HG03565 (cell line): ENCODE measurements at regions not wholly inside any gene's neighbourhood (a gene's known extent, or its start where the extent isn't known, plus 50 kb on each side); places are given as distances from the start of the nearest gene placed in this dataset.

Source experiments
- ATAC-seq: cut with Tn5 transposase; IDR thresholded peaks from one replicate; pipeline ENCODE4 v1.9.1; 2021; ENCODE audit warnings: mild to moderate bottlenecking, moderate library complexity; ENCODE audit not compliant: unreplicated experiment

- no peak for ATAC-seq
Observed at GRCh38 chr6:139828751-139829519, 454.5 kb upstream of the CITED2 start.

DNA sequence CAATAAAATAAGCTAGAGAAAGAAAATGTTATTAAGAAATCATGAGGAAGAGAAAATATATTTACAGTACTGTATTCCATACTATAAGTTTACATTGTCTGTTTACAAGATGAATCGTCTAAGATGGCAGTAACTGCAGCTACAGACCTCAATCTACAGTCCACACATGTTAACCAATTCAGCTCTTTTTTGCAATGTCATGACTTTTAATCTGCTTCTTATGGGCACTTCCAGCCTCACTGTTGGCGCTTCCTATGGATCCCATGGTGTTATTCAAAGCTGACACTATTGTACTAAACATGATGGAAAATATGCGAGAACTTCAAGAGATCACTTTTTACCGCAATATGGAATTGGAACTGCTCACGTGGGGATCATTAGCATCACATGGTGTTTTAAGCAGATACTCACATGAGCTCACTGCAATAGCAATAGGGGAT, 451.5 kb upstream of the CITED2 start:
- no peak for ATAC-seq

- ATAC-seq: no peak
Observed at GRCh38 chr6:139824864-139825263, 450.4 kb upstream of the CITED2 start.

- no peak for ATAC-seq
Observed at GRCh38 chr6:139823808-139824126, 449.3 kb upstream of the CITED2 start.

- no peak for ATAC-seq
Observed at GRCh38 chr6:139823099-139823807, 448.8 kb upstream of the CITED2 start.

DNA sequence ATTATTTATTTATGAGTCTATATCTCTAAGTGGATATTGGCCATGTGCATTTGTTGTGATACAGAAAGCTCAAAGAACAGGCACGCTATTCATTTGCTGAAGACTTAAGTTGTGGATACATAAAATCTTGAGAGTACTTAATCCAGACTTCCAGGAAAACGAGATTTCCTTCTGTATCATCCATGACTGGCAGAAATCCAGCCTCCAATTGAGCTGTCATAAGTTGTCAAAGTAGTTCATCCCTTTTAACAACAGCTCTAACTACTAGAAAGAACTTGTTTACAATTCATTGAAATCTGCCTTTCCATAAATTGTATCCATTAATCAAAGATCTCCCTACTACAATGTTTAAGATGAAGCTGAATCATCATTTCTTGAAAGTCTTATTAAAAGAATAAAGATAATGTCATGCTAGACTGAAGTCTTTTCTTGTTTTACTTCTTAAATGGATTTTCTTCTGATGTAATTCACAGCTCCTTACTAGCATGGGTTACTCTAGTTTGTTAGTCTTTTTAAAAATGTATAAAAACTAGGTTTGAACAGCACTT, 447.3 kb upstream of the CITED2 start:
- ATAC-seq: no peak

GRCh38 chr6:139820210-139820609, 445.8 kb upstream of the CITED2 start:
- ATAC-seq: no peak

DNA sequence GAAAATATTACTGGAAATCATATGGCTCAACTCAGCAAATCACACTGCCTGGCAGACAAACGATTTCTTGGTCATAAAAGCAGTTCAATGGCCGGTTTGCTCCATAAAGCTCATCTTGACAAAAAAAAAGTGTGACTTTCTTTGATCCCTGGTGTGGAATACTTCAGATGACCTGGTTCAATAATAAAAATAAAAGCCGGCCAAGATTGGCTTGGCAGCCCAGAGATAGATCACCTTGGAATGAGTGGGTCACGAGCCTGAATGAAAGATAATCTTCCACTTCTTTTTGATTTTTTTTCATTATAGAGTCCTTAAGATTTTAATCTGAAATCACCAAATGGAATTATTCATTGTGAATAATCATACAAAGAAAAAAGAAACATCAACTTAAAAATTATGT, 445.3 kb upstream of the CITED2 start:
- ATAC-seq: no peak

- no peak for ATAC-seq
Observed at GRCh38 chr6:139812939-139813338, 438.5 kb upstream of the CITED2 start.

- no peak for ATAC-seq
Observed at GRCh38 chr6:139801571-139802321, 427.3 kb upstream of the CITED2 start.

DNA sequence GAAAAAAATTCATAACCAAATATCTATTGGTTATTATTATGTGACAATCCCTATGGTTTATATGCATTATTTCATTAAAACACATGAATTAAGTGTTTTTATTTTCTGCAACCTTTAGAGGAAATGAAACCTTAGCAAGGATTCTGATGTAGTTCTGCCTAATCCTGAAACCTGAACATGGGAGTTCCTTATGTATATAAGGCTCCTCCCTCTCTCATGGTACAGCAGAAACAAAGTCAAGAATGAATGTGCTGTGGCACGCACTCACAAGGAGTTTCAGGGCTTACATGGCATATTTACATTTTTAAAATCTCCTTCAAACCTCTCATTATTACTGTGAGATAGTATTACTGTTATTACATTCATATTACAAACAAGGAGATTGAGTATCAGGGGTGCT, 426.4 kb upstream of the CITED2 start:
- ATAC-seq: peak; percentile 76

GRCh38 chr6:139790527-139790926, 416.1 kb upstream of the CITED2 start:
- no peak for ATAC-seq

DNA sequence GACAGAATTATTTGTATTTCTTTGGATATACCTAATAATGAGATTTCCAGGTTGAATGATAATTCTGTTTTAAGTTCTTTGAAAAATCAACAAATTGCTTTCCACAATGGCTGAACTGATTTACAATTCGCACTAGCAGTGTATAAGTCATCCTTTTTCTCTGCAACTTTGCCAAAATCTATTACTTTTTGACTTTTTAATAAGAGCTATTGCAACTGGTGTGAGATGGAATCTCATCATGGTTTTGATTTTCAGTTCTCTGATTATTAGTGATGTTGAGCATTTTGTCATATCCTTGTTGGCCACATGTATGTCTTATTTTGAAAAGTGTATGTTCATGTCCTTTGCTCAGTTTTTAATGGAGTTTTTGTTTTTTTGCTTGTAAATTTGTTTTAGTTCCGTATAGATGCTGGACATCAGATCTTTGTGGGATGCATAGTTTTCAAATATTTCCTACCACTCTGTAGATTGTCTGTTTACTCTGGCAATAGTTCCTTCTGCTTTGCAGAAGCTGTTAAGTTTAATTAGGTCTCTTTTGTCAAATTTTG, 409.8 kb upstream of the CITED2 start:
- ATAC-seq: no peak

GRCh38 chr6:139779988-139780774, 405.7 kb upstream of the CITED2 start:
- ATAC-seq: no peak

DNA sequence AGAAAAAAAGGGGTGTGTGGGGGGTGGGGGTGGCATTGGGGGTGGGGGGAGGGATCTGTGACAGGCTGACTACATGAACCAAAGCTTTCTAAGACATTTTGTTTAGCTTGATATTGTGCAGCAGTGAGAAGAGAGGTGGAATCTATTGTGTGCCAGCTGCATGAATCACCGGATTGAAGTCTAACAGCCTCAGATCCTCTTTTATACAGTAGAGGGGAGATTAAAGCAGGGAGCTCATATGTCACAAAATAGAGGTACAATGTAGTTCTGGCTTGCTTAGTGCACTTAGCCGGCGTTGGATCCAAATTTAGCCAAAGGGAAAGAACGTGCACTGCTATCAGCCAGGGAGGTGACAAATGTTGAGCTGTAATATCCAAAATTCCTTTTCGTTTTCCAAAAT, 404.2 kb upstream of the CITED2 start:
- ATAC-seq: no peak

DNA sequence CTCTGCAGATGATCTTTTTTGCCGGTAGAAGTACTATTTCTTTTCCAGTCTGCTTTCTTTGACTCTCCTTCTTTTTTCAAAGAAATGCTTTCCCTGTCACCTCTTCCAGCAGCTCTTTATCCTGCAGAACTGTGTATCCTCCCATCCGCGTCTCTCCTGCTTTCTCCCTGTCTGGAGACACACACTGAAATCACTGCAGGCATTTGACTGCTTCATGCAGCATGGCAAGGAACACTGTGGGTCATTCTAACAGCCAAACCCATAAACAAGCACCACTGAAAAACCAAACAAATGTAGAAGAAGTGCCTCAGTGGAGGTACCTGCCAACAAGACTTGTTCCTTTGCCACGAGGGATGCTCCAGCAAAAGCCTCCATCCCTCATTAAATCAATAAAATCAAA, 403.7 kb upstream of the CITED2 start:
- no peak for ATAC-seq

DNA sequence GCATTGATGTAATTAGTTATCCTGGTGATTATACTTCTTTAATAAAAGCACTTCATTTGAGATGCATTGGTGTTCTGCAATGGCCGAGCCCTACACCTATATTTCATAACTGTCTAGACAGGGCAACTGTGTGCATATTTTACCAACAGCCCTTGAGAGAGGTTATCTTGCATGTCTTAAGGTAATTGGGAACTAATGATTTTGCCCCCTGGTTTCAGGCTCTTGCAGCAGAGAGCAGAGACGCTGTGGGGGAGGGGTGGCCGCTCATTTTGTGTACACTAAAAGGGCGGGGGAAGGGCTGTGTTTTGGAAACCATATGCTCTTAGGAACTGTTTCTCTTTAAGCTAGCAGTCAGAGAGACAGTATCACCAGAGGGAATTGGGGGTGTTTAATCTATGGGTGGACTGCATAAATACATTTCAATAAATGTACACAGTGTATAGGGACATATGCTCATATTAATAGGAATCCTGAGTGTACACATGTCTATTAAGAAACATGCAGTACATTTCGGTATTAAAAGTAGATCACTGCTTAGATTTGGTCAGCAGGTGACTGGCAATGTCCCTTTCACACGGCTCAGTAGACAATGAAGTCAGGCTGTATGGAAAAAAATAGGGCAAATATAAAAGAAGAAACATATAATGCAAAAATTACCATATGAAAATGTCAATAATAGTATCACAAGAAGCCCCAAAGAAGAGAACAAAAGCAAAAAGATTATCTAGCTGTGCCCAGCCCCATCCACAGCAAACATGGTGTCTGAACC, 402.9 kb upstream of the CITED2 start:
- no peak for ATAC-seq

- no peak for ATAC-seq
Observed at GRCh38 chr6:139776041-139776440, 401.6 kb upstream of the CITED2 start.

DNA sequence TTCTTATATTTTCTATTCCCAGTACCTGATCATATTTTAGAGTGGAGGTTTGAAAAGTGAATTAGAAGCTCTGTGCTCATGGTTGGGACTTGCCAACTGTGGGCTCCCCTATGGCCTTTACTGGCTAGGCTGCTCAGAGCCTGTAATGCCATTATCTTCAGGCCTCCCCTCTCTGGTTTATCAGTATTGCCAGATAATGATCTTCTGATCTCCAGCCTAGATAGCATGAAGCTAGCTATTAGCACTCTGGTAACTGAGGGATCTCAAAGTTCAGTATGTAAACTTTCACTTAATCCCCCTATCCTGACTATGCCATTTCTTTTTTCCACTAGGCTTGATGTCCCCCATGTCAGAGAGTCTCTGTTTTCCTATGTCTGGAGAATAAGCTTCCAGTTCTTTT, 393.7 kb upstream of the CITED2 start:
- ATAC-seq: no peak

- ATAC-seq: no peak
Observed at GRCh38 chr6:139766796-139767195, 392.3 kb upstream of the CITED2 start.
